CD4-positive, alpha-beta T cell treated with Interleukin-4 for 1 hour (primary cell): ENCODE measurements at regions not wholly inside any gene's neighbourhood (a gene's known extent, or its start where the extent isn't known, plus 50 kb on each side); places are given as distances from the start of the nearest gene placed in this dataset.
"Not testable (repeated sequence)": the region's sequence is repeated elsewhere in the genome, so short reads cannot be mapped to it uniquely, and the experiment has no call there.

ENCODE experiments used
- DNase-seq, 2 donors: peaks; one replicate each; pipeline ENCODE4 v3.0.0-alpha.2; 2020 to 2022

- DNase-seq = no peak
These were observed 600.5 kb downstream of the LTN1 start for GRCh38 chr21:28391938-28392849.

DNA sequence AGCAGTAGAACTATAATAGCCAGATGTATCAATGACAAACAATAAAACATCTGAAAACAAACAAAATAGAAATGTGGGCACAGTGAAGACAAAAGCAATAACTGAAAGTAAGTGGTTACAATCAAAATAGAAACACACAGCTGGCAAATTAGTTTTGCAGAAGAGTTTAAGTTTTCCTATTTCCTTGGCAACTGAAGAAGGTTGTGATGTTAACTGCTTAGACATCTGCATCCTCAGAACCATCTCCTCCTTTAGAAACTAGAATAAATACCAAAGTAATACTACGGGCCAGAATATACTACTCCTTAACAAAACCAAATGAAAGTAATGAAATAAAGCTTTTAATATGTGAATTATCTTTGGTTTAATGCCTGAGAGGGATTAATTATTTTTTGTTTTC lies 605.5 kb downstream of the LTN1 start:
- DNase-seq = no peak

DNA sequence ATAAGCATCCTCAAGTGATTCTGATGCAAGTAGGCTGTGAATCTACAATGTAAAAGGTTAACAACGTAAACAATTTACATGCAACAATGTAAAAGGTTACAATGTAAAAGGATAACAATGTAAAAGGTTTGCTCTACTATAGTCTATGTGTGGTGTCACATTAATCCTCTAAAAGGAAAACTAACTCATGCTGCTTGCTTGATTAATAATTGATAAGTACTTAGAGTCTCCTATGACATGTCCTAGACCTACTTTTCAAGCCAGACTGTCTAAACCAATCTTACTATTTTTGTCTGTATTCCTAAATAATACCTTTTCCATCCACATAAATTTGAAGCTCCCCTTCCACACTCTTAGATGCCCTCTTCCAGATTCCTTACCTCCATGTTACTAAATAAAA lies 606.8 kb downstream of the LTN1 start:
- no peak for DNase-seq

- DNase-seq = not testable (repeated sequence)
These were observed 611.5 kb downstream of the LTN1 start for GRCh38 chr21:28381000-28381745.

- no peak for DNase-seq
These were observed 612.4 kb downstream of the LTN1 start for GRCh38 chr21:28380241-28380640.

DNA sequence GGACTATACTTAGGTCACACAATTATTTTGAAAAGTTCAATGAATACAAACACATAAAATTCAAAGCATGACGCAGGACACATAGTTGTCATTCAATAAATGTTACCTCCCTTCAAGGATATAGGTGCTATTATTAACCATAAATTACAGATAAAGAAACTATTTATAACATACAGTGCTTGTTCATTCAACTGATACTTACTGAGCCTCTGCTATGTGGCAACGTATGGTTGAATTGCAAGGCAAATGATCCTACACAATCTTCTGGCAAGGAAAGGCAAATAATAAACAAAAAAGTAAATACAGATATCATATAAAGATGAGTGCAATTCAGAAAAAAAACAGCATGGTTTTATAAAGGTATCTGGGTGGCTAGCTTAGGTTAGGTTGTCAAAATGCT lies 614.7 kb downstream of the LTN1 start:
- DNase-seq = no peak

DNA sequence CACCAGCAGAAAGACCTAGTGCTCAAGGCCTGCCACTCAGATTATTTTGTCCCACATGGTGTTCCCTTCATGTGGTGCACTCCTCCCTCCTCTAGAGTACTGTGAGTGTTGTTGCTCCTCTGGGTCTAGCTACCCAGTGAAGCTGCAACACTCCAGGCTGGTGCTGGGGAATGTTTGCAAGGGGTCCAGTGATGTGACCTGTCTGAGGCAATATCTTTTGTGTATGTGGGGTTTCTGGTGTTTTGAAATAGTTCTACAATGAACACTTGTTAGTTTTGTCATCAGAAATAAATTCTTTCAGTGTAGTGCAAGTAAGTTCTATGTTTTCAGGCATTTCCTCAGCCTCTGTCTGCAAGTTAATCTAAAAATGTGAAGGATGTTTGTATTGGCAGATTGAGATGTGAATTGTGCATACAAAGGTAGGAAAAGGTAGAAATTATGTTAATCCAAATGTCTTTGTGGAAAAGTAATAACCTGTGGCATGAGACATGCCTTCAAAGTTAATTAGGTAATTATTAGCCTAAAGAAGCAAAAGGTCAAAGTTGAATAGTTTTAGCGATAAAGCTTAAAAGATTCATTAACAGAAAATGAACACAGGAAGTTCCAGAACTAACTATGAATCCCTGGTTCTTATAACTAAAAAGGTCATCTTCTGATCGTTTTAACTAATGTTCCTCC lies 616.8 kb downstream of the LTN1 start:
- DNase-seq = no peak

GRCh38 chr21:28374881-28375280 lies 617.8 kb downstream of the LTN1 start:
- no peak for DNase-seq

- DNase-seq = no peak
These were observed 621.0 kb downstream of the LTN1 start for GRCh38 chr21:28371713-28372112.

GRCh38 chr21:28359300-28359699 lies 633.4 kb downstream of the LTN1 start:
- no peak for DNase-seq

DNA sequence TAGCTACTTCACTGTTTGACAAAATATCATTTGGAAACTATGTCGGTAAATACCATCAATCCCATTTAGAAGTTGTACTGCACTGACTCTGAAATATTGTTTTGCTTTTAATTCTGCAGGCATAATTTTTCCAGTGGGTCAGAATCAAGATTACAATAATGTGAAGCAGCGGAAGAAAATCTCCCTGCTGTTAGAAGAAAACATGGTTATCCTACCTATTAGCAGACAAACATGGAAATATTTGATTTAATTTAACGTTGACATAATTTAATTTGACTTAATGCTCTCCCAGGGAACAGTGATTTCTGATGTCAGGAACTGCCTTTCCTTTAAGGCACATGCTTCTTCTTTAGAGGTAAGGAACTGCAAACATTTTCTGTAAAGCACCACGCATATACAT lies 634.0 kb downstream of the LTN1 start:
- no peak for DNase-seq

GRCh38 chr21:28358170-28358569 lies 634.5 kb downstream of the LTN1 start:
- DNase-seq = no peak

DNA sequence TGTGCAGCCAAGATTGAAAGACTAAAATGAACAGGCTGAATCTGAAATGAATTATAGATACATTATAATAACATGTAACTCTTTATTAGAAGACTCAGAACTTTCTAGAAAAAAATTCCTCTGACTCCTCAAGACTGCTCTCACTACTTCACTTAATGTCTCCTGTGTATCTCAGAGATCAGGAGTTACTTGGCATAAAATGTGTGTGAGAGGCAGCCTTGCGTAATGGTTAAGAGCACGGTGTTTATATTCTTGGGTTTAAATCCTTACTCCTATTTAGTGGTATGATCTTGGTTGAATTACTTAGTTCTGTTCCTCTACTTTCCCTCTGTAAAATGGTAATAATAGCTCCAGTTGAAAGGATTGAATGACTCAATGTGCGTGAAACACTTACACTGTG lies 634.9 kb downstream of the LTN1 start:
- no peak for DNase-seq

- no peak for DNase-seq
These were observed 636.3 kb downstream of the LTN1 start for GRCh38 chr21:28356422-28356821.

GRCh38 chr21:28345934-28346333 lies 646.7 kb downstream of the LTN1 start:
- no peak for DNase-seq

DNA sequence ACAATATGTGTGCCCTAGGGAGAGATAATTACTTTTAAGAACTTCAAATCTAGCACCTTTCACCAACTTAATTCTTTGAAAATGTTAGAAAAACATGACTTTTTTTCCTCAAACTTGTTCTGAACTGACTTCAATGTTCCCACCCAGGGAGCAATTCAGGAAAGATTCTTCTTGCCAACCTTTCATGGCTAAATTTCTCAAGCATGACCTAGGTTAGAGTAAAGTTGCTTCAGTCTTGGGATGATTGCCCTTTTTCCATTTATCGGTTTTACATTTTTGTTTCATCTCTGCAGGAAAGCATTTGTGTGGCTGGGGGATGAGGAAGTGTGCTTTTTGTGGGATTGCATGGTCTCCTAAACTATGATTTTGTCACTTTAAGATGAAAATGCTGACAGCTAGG lies 647.7 kb downstream of the LTN1 start:
- no peak for DNase-seq

DNA sequence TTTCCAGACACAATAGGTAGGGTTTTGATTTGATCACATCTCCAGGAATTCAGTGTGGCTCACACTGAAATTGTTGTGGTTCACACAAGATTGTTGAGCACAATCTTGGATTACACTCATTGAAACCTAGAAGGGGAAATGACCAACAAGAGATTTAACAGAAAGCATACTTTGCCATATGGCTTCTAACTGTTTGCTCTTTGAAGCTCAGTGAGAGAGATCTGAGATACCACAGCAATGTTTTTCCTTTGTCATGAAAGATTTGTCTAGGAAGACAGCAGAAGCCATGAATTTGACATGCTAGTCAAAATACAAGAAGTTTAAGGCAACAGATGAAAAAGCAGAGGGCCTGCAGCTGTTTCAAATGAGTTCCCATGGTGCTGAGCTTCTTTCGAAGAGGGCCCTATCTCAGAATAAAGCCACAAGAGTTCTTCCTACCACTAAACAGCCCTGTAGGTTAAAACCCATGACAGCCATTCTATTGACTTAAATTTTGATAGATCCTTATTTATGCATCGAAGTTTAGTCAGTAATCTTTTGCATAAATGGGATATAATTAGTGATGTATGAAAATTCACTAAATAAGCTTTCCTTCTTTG lies 650.4 kb downstream of the LTN1 start:
- no peak for DNase-seq

DNA sequence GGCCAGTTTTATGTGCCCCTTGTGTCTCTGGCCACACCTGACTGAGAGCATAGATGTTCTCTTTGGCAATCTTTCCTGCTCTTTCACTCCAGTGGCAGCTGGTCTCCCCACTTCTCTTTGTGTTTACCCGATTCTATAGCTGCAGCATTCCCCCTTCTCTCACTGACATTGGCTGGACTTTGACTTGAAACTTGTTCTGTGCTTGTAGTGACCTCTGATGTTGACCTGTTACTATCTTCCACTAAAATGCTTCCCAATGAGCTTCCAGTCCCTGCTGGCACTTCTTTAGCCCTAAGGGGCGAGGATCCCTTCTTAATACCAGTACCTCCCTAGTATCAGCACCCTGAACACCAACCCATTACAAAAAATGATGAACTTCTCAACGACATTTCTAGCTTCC lies 653.3 kb downstream of the LTN1 start:
- no peak for DNase-seq

DNA sequence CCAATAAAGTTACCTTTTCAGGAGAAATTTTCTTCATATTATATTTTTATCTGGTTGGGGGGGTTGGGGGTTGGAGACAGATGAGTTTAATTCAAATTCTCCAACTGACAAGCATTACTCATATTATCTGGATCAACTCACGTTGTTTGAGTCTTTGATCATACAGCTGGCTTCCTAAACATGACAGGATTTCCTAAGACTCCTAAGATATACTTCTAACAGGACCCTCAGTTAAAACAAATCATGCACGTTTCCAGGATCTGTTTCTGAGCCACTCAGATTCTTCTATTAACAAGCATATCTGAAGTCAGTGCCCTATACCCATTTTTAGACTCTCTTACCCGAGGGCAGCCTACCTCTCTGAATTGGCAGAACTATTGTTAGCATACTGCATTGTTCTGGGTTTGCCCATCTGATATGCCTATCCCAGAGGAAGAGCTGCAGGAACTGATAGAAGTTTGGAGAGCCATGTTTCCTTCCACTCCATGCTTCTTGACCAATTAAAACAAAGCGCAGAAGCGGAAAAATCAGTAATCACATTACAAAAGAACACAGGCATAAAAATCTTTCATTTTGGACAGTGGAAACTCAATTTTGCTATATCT lies 653.9 kb downstream of the LTN1 start:
- DNase-seq = no peak

GRCh38 chr21:28337315-28337714 lies 655.4 kb downstream of the LTN1 start:
- DNase-seq = no peak

DNA sequence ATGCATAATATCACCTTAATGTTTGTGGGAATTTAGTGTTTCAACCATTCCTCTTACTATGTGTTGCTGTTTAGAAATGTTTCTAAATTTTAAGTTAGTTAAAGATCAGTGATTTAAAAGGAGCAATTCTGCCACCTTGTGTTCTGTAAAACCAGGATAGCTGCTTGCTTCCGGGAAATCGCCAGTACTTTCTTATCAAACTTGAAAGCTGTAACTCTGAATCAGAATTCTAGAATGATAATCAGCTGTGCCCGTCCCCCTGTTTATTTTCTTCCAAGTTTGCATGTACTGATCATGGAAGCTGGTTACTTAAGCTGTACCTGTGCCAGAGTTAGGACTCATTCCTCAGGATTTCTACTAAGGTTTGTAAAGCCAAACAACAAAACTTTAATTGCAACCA lies 656.4 kb downstream of the LTN1 start:
- DNase-seq = no peak

DNA sequence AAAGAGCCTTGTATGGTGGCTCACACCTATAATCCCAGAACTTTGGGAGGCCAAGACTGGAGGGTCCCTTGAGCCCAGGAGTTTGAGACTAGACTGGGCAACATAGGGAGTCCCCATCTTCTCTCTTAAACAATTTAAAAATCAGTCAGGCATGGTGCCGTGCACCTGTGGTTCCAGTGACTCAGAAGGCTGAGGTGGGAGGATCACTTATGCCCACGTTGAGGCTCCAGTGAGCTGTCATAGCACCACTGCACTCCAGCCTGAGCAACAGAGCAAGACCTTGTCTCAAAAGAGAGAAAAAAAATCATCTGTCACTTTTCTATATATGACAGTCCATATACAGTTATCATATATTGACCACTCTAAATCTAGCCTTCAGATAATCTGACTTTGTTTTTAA lies 658.3 kb downstream of the LTN1 start:
- DNase-seq = no peak

DNA sequence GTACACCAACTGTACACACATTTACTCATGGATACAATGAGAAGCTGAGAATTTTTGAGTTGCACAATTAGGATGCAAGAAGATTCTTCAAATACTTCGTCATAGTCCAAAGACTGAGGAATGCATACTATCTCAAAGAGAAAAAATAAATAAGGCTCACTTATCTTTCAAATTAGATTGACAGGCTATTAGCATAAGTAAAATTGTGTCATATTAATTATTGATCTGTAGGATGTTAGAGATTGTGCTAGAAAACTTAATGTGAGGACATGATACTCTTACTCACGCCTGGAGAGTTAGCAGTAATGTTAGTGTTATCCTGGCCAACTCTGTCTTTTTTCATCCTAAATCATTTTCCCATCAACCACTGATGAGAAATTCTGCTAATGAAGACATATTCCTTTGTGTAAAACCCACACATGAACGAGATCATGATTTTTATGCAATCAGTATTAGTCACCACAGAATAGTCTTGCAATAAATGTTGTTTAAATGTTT lies 659.0 kb downstream of the LTN1 start:
- DNase-seq = no peak
